Fibroblast of mammary gland (primary cell): ENCODE measurements at regions not wholly inside any gene's neighbourhood (a gene's known extent, or its start where the extent isn't known, plus 50 kb on each side); places are given as distances from the start of the nearest gene placed in this dataset.
"Not testable (repeated sequence)": the region's sequence is repeated elsewhere in the genome, so short reads cannot be mapped to it uniquely, and the experiment has no call there.

Experiments used
- DNase-seq: peaks from one replicate; pipeline ENCODE4 v3.0.0-alpha.2; 2010; ENCODE audit warnings: low read depth
- H3K4me3 ChIP-seq: 2 replicates; pipeline ENCODE4 v1.5.1; 2011; ENCODE audit warnings: low read depth, mild to moderate bottlenecking, low read length, moderate library complexity; ENCODE audit not compliant: control insufficient read depth
- CTCF ChIP-seq: conservative IDR thresholded peaks from 2 replicates; pipeline ENCODE4 v1.5.1; 2011; ENCODE audit warnings: low read depth, low read length, inconsistent platforms; ENCODE audit not compliant: control insufficient read depth, insufficient read depth

GRCh38 chr4:31020363-31020762 lies 300.2 kb downstream of the PCDH7 start:
- DNase-seq = no peak
- no peak overlapping the region for H3K4me3 ChIP-seq
- TF ChIP-seq CTCF = no peak

DNA sequence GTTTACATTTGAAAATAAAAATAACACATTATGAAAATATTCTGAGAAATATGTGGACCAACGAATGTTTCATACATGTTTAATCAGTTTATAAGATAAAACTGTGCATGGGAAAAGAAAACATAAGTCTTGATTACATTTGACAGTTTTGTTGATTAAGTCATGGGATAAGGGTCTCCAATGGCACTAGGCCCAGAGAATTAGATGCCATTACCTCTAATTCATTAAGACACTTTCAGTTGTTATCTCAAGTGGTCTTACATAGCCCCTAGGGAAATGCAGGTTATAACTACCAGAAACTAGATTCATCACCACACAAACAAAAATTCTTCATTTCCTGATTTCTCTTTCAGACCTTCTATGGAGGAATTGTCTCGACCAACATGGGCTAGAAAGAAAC lies 300.8 kb downstream of the PCDH7 start:
- no peak overlapping the region for H3K4me3 ChIP-seq
- TF ChIP-seq CTCF = no peak
- no peak for DNase-seq

GRCh38 chr4:31022702-31023101 lies 302.5 kb downstream of the PCDH7 start:
- no peak for DNase-seq
- no peak overlapping the region for H3K4me3 ChIP-seq
- TF ChIP-seq CTCF = no peak

GRCh38 chr4:31023109-31023508 lies 302.9 kb downstream of the PCDH7 start:
- no peak for TF ChIP-seq CTCF
- DNase-seq = no peak
- no peak overlapping the region for H3K4me3 ChIP-seq

GRCh38 chr4:31023742-31024141 lies 303.6 kb downstream of the PCDH7 start:
- no peak overlapping the region for H3K4me3 ChIP-seq
- TF ChIP-seq CTCF = no peak
- DNase-seq = no peak

DNA sequence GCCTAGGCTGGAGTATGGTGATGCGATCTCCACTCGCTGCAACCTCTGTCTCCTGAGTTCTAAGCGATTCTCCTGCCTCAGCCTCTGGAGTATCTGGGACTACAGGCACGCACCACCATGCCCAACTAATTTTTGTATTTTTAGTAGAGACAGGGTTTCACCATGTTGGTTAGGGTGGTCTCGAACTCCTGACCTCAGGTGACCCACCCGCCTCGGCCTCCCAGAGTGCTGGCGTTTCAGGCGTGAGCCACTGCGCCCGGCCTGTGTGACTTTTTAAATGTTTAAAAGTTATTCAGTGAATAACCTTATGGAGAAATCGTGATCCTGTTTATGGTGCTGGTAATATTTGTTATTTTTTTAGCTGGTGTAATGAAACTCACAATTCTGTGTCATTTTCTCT lies 304.6 kb downstream of the PCDH7 start:
- not testable (repeated sequence) for H3K4me3 ChIP-seq, DNase-seq

DNA sequence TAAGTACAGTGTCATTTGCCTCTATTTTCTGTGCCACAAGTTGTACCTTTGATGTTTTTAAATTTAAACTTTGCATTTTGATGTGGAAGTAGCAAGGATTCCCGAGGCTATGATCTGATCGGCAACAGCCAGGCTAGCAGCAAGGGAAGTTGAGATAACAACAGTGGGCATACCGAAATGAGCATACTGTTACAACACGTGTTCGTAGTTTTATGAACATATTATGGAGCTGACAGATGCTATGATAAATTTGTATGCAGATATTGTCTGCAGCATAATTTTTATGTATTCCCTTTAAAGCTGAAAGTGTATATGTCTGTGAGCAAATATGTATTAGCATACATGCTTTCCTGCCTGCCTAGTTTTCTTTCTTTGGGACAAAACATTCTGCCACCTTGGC lies 306.1 kb downstream of the PCDH7 start:
- no peak for TF ChIP-seq CTCF
- no peak overlapping the region for H3K4me3 ChIP-seq
- DNase-seq = no peak

DNA sequence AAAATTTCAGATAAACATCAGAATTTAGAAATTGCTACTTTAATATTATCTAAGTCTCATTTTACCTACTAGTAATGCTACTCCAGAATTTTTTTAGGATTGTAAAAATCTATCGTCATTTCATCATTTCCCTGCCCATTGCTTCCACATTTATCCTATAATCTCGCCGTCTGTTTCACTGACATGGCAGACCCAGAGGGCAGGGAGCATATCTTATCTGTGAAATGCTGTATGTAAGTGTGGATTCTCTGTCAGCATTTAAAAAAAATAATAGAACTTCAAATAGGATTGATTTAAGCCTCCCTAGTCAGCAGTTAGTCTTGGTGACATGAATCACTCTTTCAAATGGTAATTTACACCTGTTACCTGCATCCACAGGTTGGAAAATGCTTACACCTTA lies 314.4 kb downstream of the PCDH7 start:
- no peak for DNase-seq
- TF ChIP-seq CTCF = no peak
- H3K4me3 ChIP-seq = no peak overlapping the region
